Hematopoietic multipotent progenitor cell treated with erythropoietin and hydrocortisone succinate and interleukin-3 and kit ligand, for 15 days (in vitro differentiated cells): ENCODE measurements at regions not wholly inside any gene's neighbourhood (a gene's known extent, or its start where the extent isn't known, plus 50 kb on each side); places are given as distances from the start of the nearest gene placed in this dataset.

Experiments
- DNase-seq: peaks from one replicate; pipeline ENCODE4 v3.0.0-alpha.2; 2015; ENCODE audit warnings: low spot score

DNA sequence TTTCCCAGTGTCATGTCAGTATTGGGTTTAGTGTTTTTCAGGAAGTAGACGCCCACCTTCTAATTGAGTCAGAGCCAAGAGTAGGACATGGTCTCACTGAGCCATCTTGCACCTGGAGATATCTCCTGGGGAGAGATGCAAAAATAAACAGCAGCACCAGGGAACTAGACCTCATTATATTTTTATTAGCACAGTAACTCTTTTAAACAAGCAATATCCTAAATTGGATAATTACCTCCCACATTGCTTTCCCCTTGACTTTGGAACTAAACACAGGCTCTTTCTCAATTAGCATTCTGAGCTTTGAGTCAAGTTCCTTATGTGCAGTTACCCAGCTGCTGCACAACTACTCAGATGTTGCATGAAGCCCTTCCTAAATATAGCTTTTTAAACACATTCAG lies 175.4 kb downstream of the IBTK start:
- DNase-seq, result no peak

DNA sequence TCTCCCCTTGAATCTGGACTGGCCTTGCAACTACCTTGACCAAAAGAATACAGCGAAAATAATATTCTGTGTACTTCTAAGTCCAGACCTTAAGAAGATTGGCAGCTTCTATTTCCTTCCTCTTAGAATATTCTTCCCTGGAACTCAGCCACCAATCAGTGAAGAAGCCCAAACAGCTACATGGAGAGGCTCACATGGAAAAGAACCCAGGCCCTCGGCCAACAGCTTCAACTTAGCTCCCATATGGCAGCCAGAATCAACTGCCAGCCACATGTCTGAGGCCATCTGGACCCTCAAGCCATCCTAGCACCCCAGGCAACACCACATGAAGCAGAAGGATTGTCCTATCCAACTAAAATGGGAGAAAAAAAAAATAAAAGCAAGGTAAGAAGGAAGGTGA lies 178.8 kb downstream of the IBTK start:
- no peak for DNase-seq

DNA sequence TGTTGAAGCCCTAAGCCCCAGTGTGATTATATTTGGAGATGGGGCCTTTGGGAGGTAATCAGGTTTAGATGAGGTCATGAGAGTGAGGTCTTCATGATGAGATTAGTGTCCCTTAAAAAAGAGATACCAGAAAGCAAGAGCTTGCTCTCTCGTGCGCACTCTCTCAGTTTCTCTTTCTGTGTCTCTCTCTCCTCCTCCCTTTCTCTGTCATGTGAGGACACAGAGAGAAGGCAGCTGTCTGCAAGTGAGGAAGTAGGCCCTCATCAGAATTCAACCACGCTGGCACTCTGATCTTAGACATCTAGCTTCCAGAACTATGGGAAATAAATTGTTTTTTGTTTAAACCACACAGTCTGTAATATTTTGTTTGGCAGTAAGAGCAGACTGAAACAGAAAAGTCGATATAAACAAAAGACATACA lies 180.5 kb downstream of the IBTK start:
- DNase-seq, result no peak

DNA sequence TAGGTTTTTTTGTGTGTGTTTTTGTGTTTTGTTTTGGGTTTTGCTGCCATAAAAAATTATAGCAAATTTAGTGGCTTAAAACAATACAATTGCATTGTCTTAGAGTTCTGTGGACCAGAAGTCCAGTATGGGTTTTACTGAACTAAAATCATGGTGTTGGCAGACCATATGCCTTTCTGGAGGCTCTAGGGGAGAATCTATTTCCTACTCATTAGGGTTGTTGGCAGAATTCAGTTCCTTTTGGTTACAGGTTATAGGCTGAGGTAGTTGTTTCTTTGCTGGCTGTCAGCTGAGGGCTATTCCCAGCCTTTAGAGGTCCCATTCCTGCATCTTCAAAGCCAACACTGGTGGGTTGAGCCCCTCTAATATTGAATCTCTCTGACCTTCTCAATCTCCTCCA lies 181.3 kb downstream of the IBTK start:
- DNase-seq, result no peak

DNA sequence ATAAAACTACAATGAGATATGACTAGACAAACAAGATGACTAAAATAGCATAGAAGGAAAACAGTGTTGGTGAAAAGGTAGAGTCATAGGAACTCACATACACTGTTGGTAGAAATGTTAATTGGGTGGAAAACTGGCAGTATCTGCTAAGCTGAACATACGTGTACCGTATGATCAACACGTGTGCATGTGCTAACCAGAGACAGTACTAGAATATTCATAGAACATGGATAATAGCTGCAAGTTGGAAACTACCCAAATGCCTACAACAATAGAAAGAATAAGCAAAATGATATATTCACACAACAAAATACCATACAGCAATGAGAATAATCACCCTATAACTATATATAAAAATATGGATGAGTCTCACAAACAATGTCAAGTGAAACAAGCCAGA lies 184.0 kb downstream of the IBTK start:
- DNase-seq, result no peak

DNA sequence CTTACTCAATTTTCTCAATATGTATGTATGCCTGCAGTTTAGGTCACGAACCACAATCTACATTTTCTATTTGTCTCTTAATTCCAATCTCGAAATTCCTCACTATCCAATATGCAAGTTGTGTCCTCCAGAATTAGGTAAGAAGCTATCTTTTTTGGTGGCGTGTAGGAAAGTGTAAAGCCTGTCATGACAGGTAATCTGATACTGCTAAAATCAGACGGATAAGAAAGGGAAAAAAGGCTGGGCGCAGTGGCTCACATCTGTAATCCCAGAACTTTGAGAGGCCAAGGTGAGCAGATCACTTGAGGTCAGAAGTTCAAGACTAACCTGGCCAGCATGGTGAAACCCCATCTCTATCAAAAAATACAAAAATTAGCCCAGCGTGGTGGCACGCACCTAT lies 185.3 kb downstream of the IBTK start:
- no peak for DNase-seq

DNA sequence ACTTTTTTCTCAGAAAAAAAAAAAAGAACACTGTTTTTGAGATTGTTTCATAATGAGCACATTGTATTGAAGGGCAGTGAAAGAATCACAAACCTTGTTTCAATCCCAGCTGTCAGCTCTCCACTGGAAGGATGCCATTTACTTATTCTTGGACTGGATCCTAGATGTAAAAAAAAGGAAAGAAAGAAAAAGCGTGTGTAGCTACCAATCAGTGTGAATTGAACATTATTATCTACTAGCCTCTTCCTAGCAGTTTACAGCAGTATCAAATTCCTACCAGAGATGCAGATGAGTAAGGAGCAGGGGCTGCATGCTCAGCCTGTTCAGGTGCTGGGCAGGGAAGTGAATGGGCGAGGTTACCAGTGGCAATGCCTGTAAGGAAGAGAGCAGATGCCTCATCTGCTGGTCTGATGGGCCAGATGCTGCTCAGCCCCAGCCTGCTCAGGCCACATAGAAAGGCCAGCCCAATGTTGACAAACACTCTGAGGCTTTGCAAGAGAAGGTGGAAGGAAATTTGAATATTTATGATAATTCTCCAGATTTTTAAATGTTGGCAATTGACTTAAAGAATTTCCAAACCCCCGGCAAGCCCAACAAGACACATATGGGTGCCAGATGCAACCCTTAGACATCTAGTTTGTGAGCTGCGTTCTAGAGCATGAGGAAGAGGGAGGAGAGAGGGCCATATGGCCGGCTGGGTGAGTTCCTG lies 189.5 kb downstream of the IBTK start:
- no peak for DNase-seq

DNA sequence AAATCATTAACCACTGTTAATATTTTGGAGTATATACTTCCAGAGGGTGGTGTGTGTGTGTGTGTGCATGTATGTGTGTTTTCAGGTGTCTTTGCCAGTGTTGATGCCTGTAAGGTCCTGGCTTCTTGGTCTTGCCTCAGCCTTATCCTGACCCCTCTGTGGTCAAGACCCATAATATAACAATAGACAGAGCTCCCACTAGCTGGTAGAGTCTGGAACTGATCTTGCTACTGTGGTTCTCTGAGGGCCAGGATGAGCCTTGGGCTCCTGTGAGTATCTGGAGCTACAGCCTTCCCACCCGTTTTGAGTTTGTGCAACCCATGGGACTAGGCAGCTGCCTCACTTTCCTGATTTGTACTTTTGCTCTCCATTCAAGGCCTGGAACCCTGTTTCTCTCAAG lies 191.0 kb downstream of the IBTK start:
- DNase-seq, result no peak

DNA sequence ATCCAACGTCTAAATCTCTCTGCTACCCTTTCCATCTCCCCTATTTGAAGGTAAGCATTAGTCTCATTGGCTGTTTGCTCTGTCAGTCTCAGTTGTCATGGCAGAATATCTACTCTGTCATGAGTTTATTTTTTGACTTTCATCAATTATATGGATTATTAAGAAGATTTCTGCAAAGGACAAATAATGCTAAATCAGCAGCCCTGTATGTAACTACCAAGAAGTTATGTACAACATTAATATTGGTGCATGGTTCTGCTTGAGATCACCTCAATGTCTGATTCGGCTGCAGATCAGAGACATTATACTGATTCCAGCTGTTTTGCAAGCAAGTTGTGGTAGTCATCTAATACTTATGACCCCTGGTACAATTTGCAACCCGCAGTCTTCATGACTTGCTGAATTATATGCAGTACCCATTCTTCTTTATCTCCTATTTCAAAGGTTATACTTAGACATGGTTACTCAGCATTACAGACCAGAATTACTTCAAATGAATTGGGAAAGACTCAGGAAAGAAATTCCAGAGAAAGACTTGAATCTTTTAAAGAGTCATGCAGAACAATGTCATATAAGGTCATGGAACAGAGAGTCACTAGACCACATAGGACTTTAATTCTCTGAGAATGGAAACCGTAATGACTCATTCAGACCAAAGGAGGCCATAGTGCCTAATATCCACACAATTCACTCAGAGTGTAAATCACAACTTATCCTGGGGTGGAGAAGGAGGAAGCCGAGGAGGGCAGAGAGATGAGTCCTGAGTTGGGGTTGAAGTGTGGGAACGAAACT lies 201.4 kb downstream of the IBTK start:
- no peak for DNase-seq

DNA sequence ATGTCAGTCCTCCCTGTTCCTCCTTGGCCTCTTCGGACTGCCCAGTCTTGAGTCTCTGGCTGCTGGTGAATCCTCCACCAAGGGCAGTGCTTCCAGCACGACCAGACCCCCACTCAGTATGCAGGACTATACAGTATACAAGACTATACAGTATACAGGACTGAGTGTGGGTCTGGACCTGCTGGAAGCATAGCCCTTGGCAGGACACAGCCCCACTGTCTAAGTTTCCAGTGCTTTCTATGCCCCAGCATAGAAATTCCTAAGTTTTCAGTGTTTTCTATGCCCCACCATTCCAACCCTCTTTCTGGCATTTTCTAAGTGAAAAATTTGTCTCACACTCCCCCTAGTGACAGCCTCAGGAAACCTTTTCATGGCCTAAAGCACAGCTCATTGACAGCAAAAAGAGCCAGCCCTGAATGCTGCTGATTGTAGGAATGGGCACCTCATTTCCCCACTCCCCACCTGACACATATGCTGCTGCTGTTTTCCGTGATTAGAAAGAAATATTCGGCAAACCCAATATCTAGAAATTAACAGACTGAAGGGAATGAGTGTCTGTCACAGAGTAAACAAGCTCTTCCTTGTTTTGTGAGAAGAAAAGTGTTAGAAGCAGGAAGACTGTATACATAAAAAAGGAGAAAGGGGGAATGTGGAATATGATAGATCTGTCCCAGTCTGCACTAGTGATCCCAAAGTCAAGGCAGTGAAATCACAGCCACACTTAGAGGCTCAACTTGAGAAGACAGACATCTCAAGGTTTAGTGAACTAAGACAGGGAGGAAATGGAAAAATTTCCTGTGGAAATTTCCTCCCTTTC lies 206.9 kb downstream of the IBTK start:
- no peak for DNase-seq

DNA sequence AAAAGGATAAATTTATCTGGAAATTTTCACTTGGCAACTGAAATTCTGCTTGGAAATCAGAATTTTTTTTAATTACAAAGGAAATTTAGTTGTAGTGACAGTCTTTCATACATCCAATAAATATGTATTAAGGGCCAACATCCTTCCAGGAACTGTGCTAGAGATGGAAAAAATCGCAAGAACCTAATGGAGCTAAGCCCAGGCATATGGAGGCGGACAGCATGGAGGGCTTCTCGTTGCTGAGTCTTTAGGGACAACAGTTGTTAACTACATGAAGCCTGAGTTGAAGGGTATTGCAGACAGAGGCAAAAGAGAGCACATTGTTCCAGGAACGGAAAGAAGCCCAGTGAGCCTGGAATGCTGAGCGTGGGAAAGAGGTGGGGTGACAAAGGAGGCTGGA lies 208.9 kb downstream of the IBTK start:
- no peak for DNase-seq

DNA sequence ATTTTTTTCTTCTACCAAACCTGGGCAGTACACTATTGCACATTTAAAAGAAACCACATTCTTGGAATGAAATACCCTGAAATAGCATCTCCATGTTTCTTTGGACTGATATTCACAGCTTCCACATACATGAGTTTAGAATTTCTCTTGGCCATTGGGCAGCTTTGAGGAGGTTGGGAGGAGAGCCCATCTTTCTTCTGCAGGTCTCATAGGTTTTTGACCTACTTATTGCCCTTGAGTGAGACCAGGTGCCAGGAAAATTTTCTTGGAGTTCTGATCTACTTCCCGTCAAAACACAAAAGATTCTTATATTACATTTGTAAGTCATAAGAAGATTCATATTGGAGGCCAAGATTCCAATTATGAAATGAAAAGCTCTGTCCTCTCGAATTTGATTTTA lies 212.0 kb downstream of the IBTK start:
- no peak for DNase-seq

DNA sequence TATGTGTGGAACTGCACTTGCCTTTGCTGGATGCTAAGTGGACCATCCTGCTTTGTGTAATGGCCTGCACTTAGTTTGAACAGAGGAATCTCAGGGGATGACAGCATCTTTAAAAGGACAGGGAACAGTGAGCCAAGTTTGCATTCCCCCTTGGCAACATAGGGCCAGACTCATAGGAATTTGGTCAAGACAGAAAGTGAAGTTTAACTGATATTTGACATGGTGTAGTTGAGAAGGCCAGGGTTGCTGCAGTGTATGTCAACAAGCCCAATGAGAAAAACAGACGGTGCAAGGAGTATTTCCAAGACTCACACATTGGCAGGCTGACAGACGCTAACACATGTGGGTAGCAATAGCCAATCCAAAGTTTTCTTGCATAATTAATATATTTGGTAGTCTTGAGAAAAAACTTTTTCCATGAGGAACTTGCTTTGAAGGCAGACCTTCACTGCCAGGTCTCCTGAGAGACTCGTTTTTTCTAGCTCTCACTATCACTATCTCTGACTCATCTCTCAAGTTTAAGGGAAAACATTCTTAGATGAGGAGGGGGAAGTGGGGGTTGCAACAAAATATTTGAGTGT lies 213.8 kb downstream of the IBTK start:
- DNase-seq, result no peak

DNA sequence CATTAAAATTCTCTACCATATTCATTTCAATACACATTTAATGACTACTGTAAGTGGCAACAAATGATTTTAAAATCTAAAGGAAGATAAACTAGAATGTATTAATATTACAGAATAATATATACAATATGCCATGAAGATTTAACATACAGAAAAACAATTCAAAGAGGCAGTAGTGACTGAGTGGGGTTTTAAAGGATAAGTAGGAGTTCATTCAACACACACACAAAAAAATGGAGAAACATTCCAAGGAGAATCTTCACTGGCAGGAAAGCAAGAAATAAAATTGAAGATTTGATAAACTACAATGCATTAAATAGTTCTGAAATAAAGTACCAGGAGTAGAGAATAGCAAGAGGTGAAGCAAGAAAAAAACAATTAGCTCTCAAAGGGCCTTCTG lies 215.1 kb downstream of the IBTK start:
- no peak for DNase-seq

DNA sequence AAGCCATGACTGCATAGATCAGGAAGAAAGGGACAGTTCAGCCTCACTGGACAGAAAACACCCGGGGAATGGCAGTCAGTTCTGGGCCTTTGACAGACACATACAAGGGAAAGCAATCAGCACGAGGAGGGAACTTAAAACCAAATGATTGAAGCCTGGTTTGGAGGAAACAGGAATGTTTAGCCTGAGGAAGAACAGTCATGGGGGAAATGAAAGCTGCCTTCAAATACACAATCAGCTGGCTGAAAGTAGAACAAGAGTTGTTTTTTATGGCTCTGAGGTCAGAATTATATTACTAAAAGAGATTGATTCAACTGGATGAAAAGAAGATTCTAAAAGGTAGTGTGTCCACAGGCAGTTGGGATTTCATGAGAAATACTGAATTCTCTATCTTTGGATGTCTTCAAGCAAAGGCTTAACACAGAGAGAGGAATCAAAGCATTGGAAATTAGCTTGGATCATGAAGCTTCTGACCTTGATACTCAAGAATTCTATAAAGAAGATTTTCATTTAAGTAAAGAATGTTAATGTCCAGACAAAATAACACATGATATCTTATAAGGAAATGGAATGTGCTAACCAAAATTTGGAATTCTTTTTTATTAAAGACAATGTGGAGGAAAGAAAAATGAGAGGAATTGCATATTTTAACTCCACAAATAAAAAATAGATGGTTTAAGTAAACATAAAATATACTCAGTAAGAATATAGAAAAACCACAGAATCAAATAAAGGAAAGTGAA lies 216.6 kb downstream of the IBTK start:
- no peak for DNase-seq

DNA sequence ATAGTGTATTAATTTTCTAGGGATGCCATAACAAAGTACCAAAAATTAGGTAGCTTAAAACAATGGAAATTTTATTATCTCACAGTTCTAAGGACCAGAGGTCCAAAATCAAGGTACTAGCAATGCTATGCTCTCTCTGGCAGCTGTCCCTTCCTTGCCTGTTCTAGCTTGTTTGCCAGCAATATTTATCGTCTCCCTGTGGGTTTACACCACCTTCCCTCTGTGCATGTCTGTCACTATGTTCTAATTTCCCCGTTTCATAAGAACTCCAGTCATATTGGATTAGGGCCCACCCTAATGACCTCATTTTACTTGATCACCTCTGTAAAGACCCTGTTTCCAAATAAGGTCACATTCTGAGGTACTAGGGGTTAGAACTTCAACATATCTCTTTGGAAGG lies 217.2 kb downstream of the IBTK start:
- no peak for DNase-seq

DNA sequence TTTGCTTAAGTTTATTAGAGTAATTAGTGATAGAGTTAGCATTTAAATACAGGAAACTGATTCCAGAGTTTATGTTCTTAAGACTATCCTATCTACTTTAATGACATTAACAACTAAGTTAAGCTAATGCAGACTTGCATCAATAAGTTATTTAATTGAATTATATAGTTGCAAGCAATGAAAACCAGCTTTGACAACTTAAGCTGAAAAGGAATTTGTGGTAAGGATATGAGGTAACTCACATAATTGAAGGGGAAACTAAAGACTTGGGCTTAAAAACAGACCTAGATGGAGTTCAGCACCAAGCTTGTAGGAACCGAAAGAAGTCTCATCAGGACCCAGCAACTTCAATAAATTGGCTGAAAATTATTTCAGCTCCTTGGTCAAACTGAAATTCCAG lies 222.3 kb downstream of the IBTK start:
- DNase-seq, result no peak

DNA sequence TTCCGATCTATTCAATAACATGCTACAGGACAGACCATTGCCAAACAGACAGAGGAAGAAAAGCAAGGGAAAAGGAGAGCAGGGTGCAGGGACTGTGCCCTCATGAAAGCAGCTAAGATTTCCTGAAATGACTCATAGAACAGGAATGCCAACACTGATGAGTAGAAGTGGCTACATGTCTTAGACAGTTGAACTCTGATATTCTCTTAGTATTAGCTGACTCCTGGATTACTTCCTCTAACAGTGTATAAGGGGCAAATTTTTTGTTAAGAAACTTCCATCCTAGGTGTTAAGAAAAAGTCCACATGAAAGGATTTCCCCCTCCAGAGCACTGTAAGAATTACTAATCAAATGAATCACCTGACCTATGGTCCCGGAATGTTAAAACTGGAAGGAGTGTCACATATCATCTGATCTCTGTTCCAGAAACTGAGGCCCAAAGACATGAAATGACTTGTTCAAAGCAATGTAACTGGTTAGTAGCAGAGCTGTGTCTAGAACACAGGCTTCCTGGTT lies 224.9 kb downstream of the IBTK start:
- no peak for DNase-seq

DNA sequence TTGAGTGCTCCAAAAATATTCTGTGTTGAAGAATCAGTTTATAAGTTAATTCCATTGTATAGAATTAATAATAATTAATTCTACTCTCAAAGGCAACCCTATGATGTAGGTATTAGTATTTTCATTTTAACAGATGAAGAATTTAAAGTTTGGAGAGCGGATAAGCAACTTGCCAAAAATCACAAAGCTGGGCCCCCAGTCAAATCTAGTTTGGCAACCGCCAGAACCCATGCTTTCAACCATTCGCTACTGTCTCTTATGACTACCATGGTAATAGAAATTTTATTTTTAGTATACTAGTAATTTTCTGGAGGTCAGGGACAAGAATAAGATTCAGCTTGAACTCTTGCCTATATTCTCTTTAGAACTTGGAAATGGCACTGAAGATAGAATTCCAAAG lies 229.8 kb downstream of the IBTK start:
- DNase-seq, result no peak

DNA sequence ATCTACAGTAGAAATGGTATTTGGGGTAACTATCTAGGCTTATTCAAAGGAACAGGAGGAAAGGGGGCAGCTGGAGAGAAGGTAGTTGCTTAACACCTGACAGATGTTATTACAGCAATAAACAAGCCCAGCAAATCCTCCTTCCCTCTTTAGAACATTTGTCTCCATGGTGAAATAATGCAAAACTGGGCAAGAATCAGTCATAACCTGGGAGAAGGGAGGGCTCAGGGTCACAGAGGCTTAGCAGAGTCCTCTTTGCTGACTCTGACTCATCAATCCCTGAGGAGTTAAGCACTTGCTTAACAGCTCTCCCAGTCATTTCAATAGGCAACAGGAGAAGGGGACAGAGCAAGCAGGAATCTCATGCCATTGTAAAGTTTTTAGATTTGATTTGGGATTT lies 230.3 kb downstream of the IBTK start:
- DNase-seq, result no peak

DNA sequence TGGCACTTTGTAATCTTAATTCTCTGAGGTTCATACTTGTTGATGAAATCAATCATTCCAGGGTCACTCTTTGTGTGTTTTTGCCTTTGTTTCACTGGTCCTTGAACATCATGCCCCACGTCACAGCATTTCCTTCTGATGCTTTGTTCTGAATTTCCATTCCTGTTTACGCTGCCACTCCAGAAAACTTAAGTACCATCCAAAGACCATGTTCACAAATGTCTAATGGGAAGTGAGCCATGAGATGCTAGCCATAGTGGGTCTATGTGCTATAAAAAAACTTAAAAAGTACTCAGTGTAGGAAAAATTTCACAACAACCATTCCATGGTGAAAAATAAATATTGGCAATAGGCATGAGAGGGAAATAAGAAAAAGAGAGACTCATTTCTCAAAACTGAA lies 232.0 kb downstream of the IBTK start:
- DNase-seq, result no peak

DNA sequence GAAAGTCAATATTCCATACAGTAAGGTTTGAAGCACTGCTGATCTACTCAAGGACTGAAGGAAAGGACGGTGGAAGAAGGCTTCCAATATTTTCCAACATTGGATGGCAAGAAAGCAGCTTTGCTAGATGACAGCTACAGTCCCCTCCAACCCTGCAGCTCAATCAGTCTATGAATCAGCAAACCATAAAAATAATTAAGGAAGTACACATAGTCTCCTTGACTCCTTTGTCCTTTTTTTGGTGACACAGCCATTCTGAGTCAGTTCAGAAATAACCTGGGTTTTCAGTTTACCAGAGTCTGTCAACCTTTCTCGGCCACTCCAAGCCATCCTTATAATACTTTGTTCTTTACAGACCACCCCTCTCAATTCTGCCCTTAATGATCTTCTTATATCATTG lies 232.5 kb downstream of the IBTK start:
- no peak for DNase-seq
